ENCODE measurements at regions not wholly inside any gene's neighbourhood (a gene's known extent, or its start where the extent isn't known, plus 50 kb on each side); places are given as distances from the start of the nearest gene placed in this dataset.

GRCh38 chr7:13724191-13724976 is 265.1 kb downstream of the ETV1 start:
- TF ChIP-seq GLIS3 (CRISPR knock-in tag; IDR thresholded peaks at IDR 0.05) (no peak), POU6F1 (CRISPR knock-in tag; IDR thresholded peaks at IDR 0.05; ENCODE audit: borderline replicate concordance, low read depth) (no peak), OSR1 (CRISPR knock-in tag; IDR thresholded peaks at IDR 0.05) (no peak), SNAI2 (CRISPR knock-in tag; IDR thresholded peaks at IDR 0.05) (no peak), CSDC2 (CRISPR knock-in tag; IDR thresholded peaks at IDR 0.05) (no peak), PATZ1 (CRISPR knock-in tag; IDR thresholded peaks at IDR 0.05; ENCODE audit: borderline replicate concordance) (no peak), ZFP3 (CRISPR knock-in tag; IDR thresholded peaks at IDR 0.05) (no peak), ZNF8 (CRISPR knock-in tag; IDR thresholded peaks at IDR 0.05) (no peak), BACH2 (CRISPR knock-in tag; IDR thresholded peaks at IDR 0.05; ENCODE audit: borderline replicate concordance) (no peak), RARB (CRISPR knock-in tag; IDR thresholded peaks at IDR 0.05) (no peak), ZNF565 (CRISPR knock-in tag; conservative IDR thresholded peaks at IDR 0.05; ENCODE audit: low read depth) (no peak)

All from SK-N-SH treated with all-trans-retinoic acid at 6 μM for 48 hours (cell line).